RWPE2 (cell line): ENCODE measurements at regions not wholly inside any gene's neighbourhood (a gene's known extent, or its start where the extent isn't known, plus 50 kb on each side); places are given as distances from the start of the nearest gene placed in this dataset.

Source experiments
- ATAC-seq: fragments of 200-7000 bp; cut with Tn5 transposase; 3 replicates; pipeline ENCODE4 v1.9.1; 2021; ENCODE audit warnings: low read depth
- DNase-seq: peaks from one replicate; pipeline ENCODE4 v3.0.0-alpha.2; 2020; ENCODE audit warnings: low spot score
- H3K27ac ChIP-seq: fragments of 450-650 bp; 2 replicates; pipeline ENCODE4 v1.5.1; 2017; ENCODE audit warnings: mild to moderate bottlenecking; ENCODE audit not compliant: poor library complexity, severe bottlenecking
- H3K27me3 ChIP-seq: fragments of 250-450 bp; sonication (Bioruptor Pico); 2 replicates; pipeline ENCODE4 v1.5.1; 2021; ENCODE audit warnings: mild to moderate bottlenecking, moderate library complexity; ENCODE audit not compliant: insufficient read depth, poor library complexity, severe bottlenecking
- H3K36me3 ChIP-seq: fragments of 250-450 bp; sonication (Bioruptor Pico); 2 replicates; pipeline ENCODE4 v1.5.1; 2020; ENCODE audit warnings: low read depth, mild to moderate bottlenecking, moderate library complexity
- H3K4me1 ChIP-seq: fragments of 250-450 bp; sonication (Bioruptor Pico); 2 replicates; pipeline ENCODE4 v1.5.1; 2021; ENCODE audit warnings: mild to moderate bottlenecking, moderate library complexity; ENCODE audit not compliant: insufficient read depth, poor library complexity, severe bottlenecking
- H3K4me3 ChIP-seq: fragments of 250-450 bp; sonication (Bioruptor Pico); 2 replicates; pipeline ENCODE4 v1.5.1; 2021; ENCODE audit warnings: mild to moderate bottlenecking, moderate library complexity; ENCODE audit not compliant: severe bottlenecking
- H3K9me3 ChIP-seq: fragments of 250-450 bp; sonication (Bioruptor Pico); 2 replicates; pipeline ENCODE4 v1.5.1; 2021; ENCODE audit warnings: mild to moderate bottlenecking, moderate library complexity; ENCODE audit not compliant: severe bottlenecking
- CTCF ChIP-seq: fragments of 450-650 bp; IDR thresholded peaks from one replicate; pipeline ENCODE4 v1.5.1; 2017; ENCODE audit warnings: mild to moderate bottlenecking, moderate library complexity; ENCODE audit not compliant: poor library complexity, severe bottlenecking

- Histone ChIP-seq H3K4me1 (no peaks in the 10 kb centered on the region), H3K36me3 (no peaks in the 10 kb centered on the region), H3K27ac (no peak overlapping the region), H3K9me3 (no peaks in the 10 kb centered on the region), H3K4me3 (no peak overlapping the region), H3K27me3 (no peaks in the 10 kb centered on the region)
- DNase-seq = no peak
- no peak for TF ChIP-seq CTCF
- no peak for ATAC-seq
Measured at GRCh38 chr17:71227841-71228240, 893.0 kb upstream of the SOX9 start.

- Histone ChIP-seq H3K27ac (no peak overlapping the region), H3K9me3 (no peaks in the 10 kb centered on the region)
- TF ChIP-seq CTCF = no peak
Measured at GRCh38 chr17:71229070-71229469, 891.8 kb upstream of the SOX9 start.

GRCh38 chr17:71232801-71233559 lies 887.8 kb upstream of the SOX9 start:
- DNase-seq = no peak
- Histone ChIP-seq H3K27me3 (no peaks in the 10 kb centered on the region), H3K4me3 (no peak overlapping the region), H3K4me1 (no peaks in the 10 kb centered on the region), H3K9me3 (no peaks in the 10 kb centered on the region), H3K27ac (no peak overlapping the region), H3K36me3 (no peaks in the 10 kb centered on the region)
- TF ChIP-seq CTCF = no peak
- ATAC-seq = no peak

More at GRCh38 chr17:71229070-71229469, 891.8 kb upstream of the SOX9 start:
- ATAC-seq (no peak), DNase-seq (no peak)
- Histone ChIP-seq H3K4me3 (no peak overlapping the region), H3K4me1 (no peaks in the 10 kb centered on the region), H3K27me3 (no peaks in the 10 kb centered on the region), H3K36me3 (no peaks in the 10 kb centered on the region)

- no peak for ATAC-seq
Measured at GRCh38 chr17:71234349-71234748, 886.5 kb upstream of the SOX9 start.

More at GRCh38 chr17:71234349-71234748, 886.5 kb upstream of the SOX9 start:
- TF ChIP-seq CTCF = no peak
- H3K4me1 ChIP-seq = no peaks in the 10 kb centered on the region
- H3K9me3 ChIP-seq = no peaks in the 10 kb centered on the region
- no peak for DNase-seq
- no peak overlapping the region for H3K27ac ChIP-seq
- H3K36me3 ChIP-seq = no peaks in the 10 kb centered on the region
- no peaks in the 10 kb centered on the region for H3K27me3 ChIP-seq
- H3K4me3 ChIP-seq = no peak overlapping the region
